NCI-H187 treated with DMSO at 0.1 percent for 48 hours (cell line): ENCODE measurements at regions not wholly inside any gene's neighbourhood (a gene's known extent, or its start where the extent isn't known, plus 50 kb on each side); places are given as distances from the start of the nearest gene placed in this dataset.
"Not testable (repeated sequence)": the region's sequence is repeated elsewhere in the genome, so short reads cannot be mapped to it uniquely, and the experiment has no call there.

Source experiments
- DNase-seq: peaks from one replicate; lab custom pipeline; 2025; lab: John Stamatoyannopoulos, UW

GRCh38 chr1:195847957-195848875 lies 760.0 kb downstream of the KCNT2 start:
- not testable (repeated sequence) for DNase-seq

- DNase-seq, result no peak
Observed at GRCh38 chr1:195831789-195832188, 776.5 kb downstream of the KCNT2 start.

GRCh38 chr1:195828325-195828724 lies 779.9 kb downstream of the KCNT2 start:
- DNase-seq, result no peak

GRCh38 chr1:195820925-195821324 lies 787.3 kb downstream of the KCNT2 start:
- no peak for DNase-seq

- no peak for DNase-seq
Observed at GRCh38 chr1:195806060-195806459, 802.2 kb downstream of the KCNT2 start.

GRCh38 chr1:195804547-195804946 lies 803.7 kb downstream of the KCNT2 start:
- DNase-seq, result no peak

- no peak for DNase-seq
Observed at GRCh38 chr1:195799016-195799415, 809.2 kb downstream of the KCNT2 start.

GRCh38 chr1:195794225-195794624 lies 814.0 kb downstream of the KCNT2 start:
- no peak for DNase-seq

GRCh38 chr1:195791796-195792195 lies 816.4 kb downstream of the KCNT2 start:
- DNase-seq, result no peak

- DNase-seq, result no peak
Observed at GRCh38 chr1:195790514-195791168, 817.6 kb downstream of the KCNT2 start.

GRCh38 chr1:195789321-195789720 lies 818.9 kb downstream of the KCNT2 start:
- DNase-seq, result no peak

GRCh38 chr1:195788721-195789120 lies 819.5 kb downstream of the KCNT2 start:
- DNase-seq, result no peak

- no peak for DNase-seq
Observed at GRCh38 chr1:195785830-195786229, 822.4 kb downstream of the KCNT2 start.

GRCh38 chr1:195773931-195774330 lies 834.3 kb downstream of the KCNT2 start:
- DNase-seq, result no peak

GRCh38 chr1:195769461-195769860 lies 838.8 kb downstream of the KCNT2 start:
- no peak for DNase-seq

- no peak for DNase-seq
Observed at GRCh38 chr1:195768936-195769335, 839.3 kb downstream of the KCNT2 start.

- DNase-seq, result no peak
Observed at GRCh38 chr1:195768377-195768776, 839.9 kb downstream of the KCNT2 start.

GRCh38 chr1:195766709-195767108 lies 841.5 kb downstream of the KCNT2 start:
- no peak for DNase-seq

GRCh38 chr1:195765099-195765498 lies 843.1 kb downstream of the KCNT2 start:
- DNase-seq, result no peak

GRCh38 chr1:195763907-195764374 lies 844.3 kb downstream of the KCNT2 start:
- no peak for DNase-seq

- DNase-seq, result no peak
Observed at GRCh38 chr1:195763146-195763906, 844.9 kb downstream of the KCNT2 start.

- DNase-seq, result no peak
Observed at GRCh38 chr1:195761104-195761503, 847.1 kb downstream of the KCNT2 start.
